ENCODE measurements at regions not wholly inside any gene's neighbourhood (a gene's known extent, or its start where the extent isn't known, plus 50 kb on each side); places are given as distances from the start of the nearest gene placed in this dataset.

DNA sequence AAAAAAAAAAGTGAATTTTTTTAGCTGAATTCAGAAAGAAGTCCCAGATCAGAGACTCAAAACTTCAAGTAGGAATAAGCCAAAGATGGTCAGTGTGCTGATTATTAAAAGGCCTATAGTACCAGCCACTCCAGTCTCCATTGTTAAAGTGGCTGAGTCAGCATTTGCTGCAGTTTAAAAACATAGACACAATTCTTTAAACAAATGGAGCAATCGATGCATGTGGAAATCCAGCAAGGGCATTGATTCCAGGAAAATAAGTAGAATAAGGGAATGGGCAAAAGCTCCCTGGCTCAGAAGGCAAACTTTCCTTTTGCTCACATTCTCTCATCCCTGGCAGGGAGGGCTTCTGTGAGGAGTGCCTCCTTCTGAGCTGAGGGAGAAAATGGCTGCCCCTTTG lies 317.6 kb downstream of the LRIG3 start:
- no peak for DNase-seq

DNA sequence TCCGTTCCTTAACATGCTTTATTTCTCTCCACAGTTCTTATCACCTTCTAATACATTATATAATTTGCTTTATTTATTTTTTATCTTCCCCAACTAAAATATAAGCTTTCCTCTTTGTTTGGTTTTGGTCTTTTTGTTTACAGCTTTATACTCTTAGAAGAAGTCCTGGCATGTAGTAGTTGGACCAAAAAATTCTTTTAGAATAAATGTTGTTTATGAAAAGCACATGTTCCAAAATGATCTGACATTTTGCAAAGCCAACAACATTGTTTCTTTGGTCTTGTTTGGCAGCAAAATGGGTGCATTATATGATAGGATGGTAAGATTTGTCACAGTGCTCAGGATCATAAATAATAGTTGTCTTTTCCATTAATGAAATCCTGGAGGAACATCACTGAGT lies 312.5 kb downstream of the LRIG3 start:
- DNase-seq: no peak

DNA sequence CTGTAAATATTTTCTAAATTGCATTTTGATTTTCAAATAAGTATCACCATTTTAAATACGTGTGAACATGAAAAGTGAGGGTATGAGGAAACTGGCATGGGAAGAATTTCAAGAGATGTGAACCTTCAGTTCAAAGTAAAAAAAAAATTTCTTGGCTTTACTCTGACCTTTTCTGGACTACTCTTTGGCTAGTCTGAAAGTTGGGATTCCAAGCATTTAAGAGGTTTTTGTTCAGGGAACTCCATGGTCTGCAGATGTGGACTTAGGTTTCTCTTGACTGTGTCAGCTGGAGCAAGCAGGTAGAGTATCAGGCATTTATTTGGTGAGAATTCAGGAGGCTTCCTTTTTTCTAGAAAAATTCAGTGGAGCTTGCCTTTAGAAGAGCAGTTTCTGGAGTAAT lies 311.6 kb downstream of the LRIG3 start:
- DNase-seq: no peak

DNA sequence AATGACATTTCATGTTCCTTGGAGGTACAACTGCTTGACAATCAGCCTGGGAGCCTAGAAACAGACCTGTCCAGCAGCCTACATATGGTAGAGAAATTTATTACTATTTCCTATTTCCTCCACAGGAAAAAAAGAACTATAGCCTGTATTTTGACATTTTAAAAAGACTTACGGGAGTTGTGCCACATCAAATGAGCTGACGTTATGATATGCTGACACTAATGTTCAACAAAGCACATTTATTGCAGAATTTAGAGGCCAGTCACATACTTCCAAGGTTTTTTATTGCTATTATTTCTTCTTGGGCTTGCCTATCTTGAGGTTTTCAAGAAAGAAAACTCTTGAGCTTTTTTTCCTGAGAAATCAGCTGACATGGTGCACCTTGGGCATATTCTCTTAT lies 305.3 kb downstream of the LRIG3 start:
- DNase-seq: no peak

DNA sequence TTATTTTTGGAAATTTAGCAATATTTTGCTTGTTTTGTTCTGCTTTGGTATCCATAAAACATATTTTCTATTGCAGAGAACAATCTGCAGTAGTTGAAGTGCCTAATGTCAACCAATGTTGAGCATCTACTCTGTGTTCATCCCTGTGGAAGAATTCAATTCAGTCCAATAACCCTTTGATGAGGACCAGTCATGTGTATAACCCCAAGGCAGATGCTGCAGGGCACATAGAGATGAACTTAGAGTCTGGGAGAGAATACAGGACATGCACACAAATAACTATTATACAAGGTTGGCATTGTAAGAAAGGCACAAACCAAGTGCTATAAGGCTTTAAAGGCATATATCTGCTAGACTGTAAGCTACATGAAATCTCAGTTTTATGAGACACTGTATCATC lies 304.7 kb downstream of the LRIG3 start:
- no peak for DNase-seq

DNA sequence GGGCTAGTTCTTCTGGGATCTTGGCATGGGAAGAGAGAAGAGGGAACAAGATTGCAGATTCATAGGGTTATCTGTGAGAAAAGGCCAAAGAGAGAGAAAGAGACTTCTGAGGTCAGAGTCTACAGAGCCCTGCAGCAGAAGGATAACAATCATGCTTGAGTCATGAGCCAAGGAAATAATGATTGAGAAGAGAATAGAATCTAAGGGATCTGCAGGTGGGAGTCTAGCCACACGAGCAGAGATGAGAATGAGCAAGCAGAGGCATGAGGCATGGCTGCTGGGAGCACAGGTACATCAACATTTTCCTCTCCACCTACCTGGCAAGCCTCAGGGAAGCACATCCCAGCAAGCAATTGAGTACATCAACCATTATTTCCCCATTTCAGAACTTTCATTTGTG lies 303.7 kb downstream of the LRIG3 start:
- DNase-seq: no peak

DNA sequence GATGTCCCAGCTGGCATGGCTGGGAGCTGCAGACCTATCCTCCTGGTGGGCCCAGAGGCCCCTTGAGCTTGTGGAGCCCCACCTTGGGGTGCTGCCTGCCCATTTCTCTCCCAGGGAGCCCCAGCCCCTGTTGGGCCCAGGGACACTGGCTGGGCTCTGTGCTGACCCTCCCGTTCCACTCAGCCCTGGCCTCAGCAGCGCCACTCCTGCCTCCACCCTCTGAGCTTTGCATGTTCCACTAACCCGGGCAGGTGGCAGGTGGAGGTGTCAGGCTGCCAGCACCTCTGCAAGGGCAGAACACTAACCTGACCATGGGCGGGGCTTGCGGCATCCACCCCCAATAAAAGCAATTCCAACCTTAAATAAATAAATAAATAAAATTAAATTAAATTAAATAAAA lies 299.2 kb downstream of the LRIG3 start:
- no peak for DNase-seq

DNA sequence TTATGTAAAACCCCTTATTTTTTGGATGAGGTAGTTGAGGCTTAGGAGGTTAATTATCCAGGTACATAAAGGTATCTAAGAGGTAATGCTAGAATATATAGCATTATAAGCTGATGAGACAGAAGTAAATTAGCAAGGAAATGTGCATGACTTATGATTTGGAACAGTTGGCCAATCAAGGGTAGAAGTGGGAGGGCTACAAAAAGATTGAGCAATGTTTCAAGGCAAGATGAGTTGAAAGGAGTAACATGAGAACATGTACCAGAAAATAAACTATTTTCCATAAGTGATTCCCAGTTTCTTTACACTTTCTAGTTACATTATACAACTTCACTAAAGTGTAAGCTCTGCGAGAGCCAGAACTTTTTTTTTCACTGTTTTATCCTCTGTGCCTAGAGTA lies 290.9 kb downstream of the LRIG3 start:
- no peak for DNase-seq

DNA sequence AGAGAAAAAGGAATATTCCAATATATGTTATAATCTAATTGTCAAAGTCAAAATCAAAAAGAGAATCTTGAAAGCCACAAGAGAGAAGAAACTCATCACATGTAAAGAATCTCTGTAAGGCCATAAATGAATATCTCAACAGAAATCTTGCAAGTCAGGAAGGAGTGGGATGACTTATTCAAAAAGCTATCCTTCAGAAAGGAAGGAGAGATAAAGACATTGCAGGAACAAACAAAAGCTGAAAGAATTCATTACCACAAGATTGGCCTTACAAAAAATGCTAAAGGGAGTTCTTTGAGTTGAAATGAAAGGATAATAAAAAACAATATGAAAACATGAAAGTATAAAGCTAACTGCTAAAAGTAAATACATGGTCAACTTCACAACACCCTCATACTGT lies 286.8 kb downstream of the LRIG3 start:
- DNase-seq: no peak

DNA sequence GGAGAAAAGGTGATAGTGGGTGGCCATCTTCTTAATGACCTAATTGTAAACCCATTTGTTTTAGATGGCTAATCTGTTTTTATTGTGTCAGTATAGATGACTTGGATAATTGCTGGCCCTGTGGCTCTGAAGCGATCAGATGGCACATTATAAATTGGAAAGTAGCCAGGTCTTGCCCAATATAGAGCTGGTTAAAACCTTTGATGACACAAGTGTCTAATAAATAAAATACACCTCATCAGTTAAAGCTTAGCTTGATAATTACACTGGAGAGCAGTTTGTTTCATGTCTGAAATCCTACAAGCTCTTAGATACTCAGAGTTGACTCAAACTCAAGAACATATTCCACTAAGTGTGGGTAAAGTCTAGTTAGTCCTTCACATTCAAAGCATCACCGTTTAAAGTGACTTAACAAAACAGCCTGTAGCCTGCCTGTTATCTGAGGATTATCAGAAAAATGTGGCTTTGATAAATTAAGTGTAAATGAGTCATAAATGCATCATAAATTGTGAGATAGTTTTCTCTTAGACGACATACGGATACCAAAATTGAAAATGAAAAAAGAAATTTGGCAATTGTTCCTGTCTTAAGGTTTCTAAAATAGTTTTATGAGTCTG lies 280.9 kb downstream of the LRIG3 start:
- DNase-seq: no peak

DNA sequence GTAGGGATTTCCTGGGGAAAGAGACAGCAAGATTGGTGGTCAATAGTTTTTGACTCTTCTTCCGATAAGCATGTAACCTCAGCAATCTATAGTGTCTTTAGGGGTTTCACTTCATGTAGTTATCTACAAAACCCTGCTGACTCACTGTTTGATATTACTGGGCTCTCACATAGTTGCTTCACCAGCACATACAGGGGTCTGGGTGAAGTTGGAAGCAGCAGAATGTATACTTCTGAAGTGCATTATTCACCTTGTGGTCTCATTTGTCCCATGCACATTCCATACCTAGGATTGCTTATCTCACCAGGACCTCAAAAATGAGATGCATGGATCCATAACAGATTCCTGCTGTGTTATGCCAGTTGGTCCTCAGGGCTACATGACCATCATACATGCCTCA lies 280.0 kb downstream of the LRIG3 start:
- DNase-seq: no peak

DNA sequence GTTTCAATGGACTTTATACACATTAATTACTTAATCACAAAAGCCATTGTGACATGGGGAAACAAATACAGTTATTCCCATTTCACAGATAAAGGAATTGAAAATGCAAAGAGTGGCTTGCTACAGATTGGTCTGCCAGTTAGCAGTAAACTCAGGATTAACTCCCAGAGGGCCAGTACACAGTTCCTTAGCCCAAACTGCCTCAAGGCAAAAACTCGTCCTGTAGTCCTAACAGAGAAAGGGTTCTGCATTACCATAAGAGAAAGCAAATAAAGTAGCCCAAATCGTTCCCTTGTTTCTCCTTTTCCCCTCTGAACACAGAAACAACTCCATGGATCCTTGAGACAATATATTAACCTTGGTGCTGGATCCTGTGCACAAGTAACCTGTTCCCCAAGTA lies 274.4 kb downstream of the LRIG3 start:
- no peak for DNase-seq

DNA sequence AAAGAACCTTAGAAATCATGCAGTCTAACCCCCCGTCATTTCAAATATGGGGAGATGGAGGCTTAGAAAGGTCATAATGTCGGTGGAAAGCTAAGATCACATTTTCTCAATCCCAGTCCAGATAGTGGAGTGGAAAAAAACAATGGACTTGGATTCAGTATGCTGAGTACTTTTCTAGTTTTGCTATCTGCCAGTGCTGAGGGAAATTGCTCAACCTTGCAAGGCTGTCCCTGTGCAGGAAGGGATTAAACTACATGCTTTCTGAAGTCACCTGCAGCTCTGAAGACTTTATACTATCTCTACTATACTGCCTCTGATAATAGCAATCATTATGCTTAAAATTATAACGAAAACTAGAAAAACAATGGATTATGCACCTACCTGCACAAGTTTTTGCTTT lies 272.8 kb downstream of the LRIG3 start:
- no peak for DNase-seq

DNA sequence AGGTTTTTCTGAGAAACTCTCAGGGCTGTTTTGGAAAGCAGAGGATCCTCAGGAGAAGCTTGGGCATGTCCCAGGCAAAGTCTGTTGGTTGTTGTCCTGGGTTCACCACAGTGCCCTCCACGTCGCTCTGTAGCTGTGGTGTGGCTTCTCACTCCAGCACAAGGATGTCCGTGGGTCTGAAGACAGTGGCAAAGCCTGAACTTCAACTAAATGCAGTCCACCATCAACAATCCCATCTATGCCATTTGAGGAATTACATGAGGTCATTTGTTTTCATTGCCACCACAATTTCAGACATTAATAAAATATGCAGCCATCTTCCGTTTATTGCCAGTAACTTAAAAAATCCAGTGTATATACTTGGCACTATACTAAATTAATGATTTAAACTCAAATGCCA lies 272.1 kb downstream of the LRIG3 start:
- no peak for DNase-seq

DNA sequence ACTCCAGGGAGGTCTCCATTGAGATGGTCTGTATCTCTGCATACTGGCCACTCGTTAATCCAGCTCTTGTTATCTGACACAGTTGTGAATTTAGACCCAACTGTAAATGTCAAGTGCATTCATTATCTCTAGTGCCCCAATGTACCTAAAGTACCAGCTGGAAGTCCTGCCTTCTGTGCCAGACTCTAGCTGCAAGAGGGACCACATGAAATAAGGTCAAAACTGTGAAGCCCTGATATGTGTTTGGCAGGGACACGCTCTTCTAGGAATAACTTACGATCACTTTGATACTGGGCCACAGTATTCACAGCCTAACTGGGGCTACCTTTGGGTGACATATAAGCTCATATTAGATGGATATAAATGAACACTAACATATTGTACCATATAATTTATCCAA lies 268.5 kb downstream of the LRIG3 start:
- DNase-seq: no peak

DNA sequence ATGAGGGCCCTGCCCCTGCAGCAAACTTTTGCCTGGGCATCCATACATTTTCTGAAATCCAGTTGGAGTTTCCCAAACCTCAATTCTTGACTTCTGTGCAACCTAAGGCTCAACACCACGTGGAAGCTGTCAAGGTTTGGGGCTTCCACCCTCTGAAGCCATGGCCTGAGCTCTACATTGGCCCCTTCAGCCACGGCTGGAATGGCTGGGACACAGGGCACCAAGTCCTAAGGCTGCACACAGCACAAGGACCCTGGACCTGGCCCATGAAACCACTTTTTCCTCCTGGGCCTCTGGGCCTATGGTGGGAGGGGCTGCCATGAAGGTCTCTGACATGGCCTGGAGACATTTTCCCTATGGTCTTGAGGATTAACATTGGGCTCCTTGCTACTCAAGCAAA lies 266.3 kb downstream of the LRIG3 start:
- no peak for DNase-seq

DNA sequence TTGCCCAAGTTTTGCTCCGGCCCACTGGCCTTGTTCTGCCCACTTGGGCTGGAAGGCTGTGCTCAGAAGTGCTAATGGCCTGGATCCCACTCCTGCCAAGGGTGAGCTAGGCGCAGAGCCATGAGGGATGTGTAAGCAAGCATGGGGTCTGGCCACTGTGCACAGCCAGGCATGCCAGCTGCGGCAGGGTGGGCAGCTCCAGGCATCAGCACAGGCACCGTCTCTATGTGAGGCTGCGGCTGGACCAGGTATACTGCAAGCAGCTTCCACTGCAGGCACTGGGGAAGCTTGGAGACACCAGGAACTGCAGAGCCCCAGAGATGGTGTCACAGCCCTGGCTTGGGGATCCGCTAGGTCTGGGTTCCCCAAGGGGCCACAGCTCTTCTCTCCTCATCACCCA lies 264.9 kb downstream of the LRIG3 start:
- DNase-seq: no peak

DNA sequence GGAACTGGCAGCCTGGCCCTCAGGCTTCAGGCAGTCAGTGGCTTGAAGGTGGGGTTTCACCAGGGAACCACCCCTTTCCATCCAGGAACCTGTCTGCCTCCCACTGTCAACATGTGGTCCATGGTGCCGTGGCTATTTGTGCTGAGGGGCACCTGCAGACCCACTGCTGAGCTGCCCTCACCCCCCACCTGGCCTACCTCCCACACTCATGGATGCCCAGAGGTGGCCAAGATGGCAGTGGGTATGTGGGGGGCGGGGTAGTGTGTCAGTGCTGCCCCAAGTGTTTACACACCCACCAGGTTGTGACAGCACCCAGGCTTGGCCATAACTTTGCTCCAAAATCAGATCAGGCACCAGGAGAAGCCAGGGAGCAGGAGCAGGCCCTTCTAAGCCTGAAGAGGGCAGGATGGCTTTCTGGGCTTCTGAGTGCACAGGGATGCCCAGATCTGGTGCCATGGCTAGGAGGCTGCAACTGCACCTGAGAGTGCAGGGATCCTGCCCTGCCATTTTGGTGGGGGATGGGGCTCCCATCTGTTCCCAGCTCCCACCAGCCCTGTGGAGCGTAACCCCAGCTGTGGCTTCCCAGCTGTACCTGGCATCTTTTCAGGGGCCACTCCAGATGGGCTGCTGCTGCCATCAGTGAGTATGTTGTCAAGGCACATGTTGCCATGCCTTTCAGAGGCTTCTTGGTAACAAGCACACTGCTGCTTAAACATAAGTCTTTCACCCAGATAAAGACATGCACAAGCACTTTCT lies 263.9 kb downstream of the LRIG3 start:
- DNase-seq: no peak

DNA sequence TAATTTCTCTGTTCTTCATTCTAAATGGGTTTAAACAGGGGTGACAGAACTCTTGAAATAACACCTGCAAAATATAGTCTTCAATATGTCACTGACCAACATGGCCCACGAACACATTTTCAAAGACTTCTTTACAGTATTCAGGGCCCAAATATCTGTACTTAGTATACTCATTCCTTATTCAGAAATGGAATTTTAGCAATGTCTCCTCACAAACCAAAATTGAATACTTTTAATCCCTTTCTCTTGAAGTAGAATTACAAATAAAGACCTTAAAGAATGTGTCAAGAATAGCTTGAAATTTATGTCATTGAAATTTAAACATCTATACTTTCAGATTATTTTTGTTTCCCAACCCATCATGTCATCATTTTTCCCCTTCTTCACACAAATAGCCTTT lies 263.1 kb downstream of the LRIG3 start:
- no peak for DNase-seq

DNA sequence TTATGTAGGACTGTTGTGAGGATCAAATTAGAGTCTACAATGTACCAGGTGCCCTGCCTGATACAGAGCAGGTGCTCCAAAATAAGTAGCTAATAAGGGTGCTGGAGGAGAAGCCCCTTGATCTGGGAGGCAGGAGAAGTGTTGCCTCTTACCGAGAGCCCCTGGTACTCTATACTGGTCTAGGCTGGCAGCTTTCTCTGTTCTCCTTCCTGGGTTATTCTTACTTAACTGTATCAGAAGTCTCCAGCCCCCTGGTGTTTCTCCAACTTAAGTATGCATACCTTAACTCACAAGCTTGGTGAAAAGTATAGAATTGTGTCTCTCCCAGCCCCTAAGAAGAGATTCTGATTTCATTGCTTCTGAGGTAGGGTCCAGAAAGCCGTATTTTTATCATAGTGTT lies 254.9 kb downstream of the LRIG3 start:
- no peak for DNase-seq

DNA sequence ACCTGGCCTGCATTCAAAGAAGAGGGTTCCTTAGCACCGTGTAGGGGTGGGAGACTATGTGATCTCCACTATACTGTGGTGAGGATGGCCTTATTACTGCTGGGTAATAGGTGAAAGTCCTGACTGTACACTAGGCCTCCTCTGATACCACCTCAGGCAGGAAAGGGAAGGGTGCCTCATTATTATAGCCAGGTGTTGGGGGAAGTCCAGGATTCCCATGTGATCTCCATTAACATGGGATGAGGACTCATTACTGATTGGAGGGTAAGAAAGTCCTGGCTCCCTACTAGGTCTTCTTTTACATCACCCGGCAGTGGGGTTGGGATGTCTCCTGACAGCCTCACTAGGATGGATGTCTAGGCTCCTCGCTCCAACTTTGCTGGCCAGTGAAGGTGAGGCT lies 252.1 kb downstream of the LRIG3 start:
- DNase-seq: no peak

DNA sequence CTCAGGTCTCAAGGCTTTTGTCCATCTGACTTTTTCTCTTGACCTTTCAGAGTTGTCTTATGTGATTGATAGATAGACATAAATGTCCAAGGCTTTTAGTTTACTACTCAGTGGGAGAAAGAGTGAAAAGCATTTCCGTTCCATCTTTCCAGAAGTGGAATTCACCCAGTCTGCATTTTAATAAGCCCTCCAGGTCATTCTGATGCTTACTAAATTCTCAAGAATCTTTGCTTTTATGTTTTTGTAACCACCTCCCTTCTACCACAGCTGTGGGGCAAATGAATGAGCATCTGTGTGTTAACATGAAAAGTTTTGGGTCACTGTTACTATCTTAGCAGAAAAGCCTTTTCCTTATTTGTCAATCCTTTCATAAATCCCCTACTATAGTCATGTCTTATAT lies 251.4 kb downstream of the LRIG3 start:
- no peak for DNase-seq

DNA sequence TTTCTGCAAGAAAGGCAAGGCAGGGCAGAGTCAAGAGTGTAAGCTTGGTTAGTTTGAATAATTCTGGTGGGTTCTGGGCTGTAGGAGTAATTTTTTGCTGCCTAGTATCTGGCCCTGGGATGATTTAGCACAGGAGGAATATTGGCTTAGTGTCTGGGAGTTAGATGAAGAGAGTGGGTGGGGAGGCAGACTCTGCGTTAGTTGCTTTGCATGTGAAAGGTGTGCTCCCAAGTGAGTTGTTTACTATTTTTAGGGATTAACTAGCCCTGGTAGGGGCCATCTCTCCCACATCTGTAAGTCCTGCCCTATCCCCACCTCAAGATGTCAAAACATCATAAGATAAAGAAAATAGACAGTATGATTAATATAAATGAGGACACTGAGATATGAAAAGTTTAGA lies 249.7 kb downstream of the LRIG3 start:
- no peak for DNase-seq

DNA sequence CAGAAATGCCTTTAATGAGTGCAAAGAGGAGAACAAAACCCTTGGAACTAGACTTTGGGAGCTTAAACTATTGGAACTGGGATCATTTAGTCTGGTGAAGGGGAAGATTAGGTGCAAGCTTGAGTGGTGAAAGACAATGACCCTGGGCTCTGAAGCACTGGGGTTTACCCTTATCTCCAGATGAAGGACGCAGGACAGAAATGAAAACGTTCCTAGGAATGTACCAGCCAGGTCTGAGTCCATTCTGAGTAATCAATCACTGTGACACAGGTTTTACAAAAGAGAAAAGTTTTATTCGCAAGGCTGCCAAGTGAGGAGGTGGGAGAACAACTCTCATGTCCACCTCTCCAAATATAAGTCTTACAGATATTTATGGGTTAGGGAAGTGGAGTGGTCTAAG lies 249.1 kb downstream of the LRIG3 start:
- DNase-seq: no peak

DNA sequence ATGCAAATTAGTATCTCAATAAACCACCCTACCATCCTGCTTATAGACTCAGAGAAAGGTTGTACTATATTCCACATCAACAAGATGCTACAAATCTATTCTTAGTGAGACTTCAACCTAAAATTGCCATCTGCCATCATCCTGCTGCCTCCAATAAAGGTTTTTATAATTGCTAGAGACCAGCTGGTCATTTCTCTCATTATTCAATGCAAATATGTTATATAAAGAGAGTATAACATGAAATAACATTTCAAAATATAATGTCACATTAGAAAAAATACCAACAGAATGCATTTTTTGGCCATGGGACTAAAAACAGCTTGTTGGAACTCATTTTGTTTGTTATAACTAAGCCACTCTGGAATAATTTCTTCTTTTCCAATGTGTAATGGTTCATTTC lies 247.3 kb downstream of the LRIG3 start:
- no peak for DNase-seq
